Hepatocyte (in vitro differentiated cells): ENCODE measurements at regions not wholly inside any gene's neighbourhood (a gene's known extent, or its start where the extent isn't known, plus 50 kb on each side); places are given as distances from the start of the nearest gene placed in this dataset.

ENCODE experiments used
- DNase-seq: peaks from one replicate; pipeline ENCODE4 v3.0.0-alpha.2; 2016; ENCODE audit warnings: low spot score
- H2AFZ ChIP-seq: fragments of 200-600 bp; sonication (generic); 2 replicates; pipeline ENCODE4 v1.6.0; 2016; ENCODE audit warnings: antibody characterized with exemption, mild to moderate bottlenecking
- H3K27ac ChIP-seq: fragments of 200-600 bp; sonication (generic); 2 replicates; pipeline ENCODE4 v1.5.1; 2016; ENCODE audit warnings: mild to moderate bottlenecking
- H3K27me3 ChIP-seq: fragments of 200-600 bp; sonication (generic); 2 replicates; pipeline ENCODE4 v1.6.1; 2016
- H3K36me3 ChIP-seq: fragments of 200-600 bp; sonication (generic); replicated peaks from 2 replicates; pipeline ENCODE4 v1.5.1; 2016; ENCODE audit warnings: low read depth; ENCODE audit not compliant: insufficient read depth
- H3K4me1 ChIP-seq: fragments of 200-600 bp; sonication (generic); 2 replicates; pipeline ENCODE4 v1.5.1; 2016; ENCODE audit warnings: mild to moderate bottlenecking, moderate library complexity; ENCODE audit not compliant: insufficient read depth
- H3K4me2 ChIP-seq: fragments of 200-600 bp; sonication (generic); 2 replicates; pipeline ENCODE4 v1.6.0; 2016
- H3K4me3 ChIP-seq: fragments of 200-600 bp; sonication (generic); 2 replicates; pipeline ENCODE4 v1.5.1; 2016; ENCODE audit warnings: mild to moderate bottlenecking
- H3K79me2 ChIP-seq: fragments of 200-600 bp; sonication (generic); 2 replicates; pipeline ENCODE4 v1.6.0; 2017; ENCODE audit warnings: mild to moderate bottlenecking
- H3K9me2 ChIP-seq: fragments of 200-600 bp; sonication (generic); replicated peaks from 2 replicates; pipeline ENCODE4 v1.6.0; 2017; ENCODE audit warnings: mild to moderate bottlenecking; ENCODE audit not compliant: insufficient read depth
- H3K9me3 ChIP-seq: fragments of 200-600 bp; sonication (generic); 2 replicates; pipeline ENCODE4 v1.5.1; 2016; ENCODE audit warnings: low read depth, mild to moderate bottlenecking
- H4K20me1 ChIP-seq: fragments of 200-600 bp; sonication (generic); 2 replicates; pipeline ENCODE4 v1.6.0; 2016; ENCODE audit warnings: mild to moderate bottlenecking; ENCODE audit not compliant: insufficient read depth, poor library complexity, severe bottlenecking
- CTCF ChIP-seq: fragments of 200-600 bp; sonication (generic); IDR thresholded peaks from 2 replicates; pipeline ENCODE4 v1.5.1; 2016; ENCODE audit warnings: antibody characterized with exemption, mild to moderate bottlenecking; ENCODE audit not compliant: poor library complexity
- EZH2 ChIP-seq: fragments of 200-600 bp; sonication (generic); IDR thresholded peaks from 2 replicates; pipeline ENCODE4 v1.6.1; 2016; ENCODE audit warnings: antibody characterized with exemption, mild to moderate bottlenecking, borderline replicate concordance
- EZH2phosphoT487 ChIP-seq: fragments of 200-600 bp; sonication (generic); IDR thresholded peaks from one replicate; pipeline ENCODE4 v1.6.1; 2018; ENCODE audit warnings: antibody characterized with exemption, mild to moderate bottlenecking, low read depth, moderate library complexity; ENCODE audit not compliant: unreplicated experiment, severe bottlenecking
- WGBS: methylation state at CpG from one replicate; pipeline ENCODE4 v1.1.6; 2016; ENCODE audit warnings: low lambda C conversion rate; ENCODE audit errors: missing lambda C conversion rate; 5-methylcytosine and 5-hydroxymethylcytosine counted together

GRCh38 chr9:100670719-100671118 is 92.8 kb downstream of the CAVIN4 start:
- TF ChIP-seq CTCF = no peak
- no peak for TF ChIP-seq EZH2
- no peak for TF ChIP-seq EZH2phosphoT487
- Histone ChIP-seq H3K27ac (no peak overlapping the region), H3K4me1 (no peaks in the 10 kb centered on the region), H3K27me3 (no peaks in the 10 kb centered on the region), H3K4me3 (no peak overlapping the region), H3K9me3 (no peaks in the 10 kb centered on the region), H3K4me2 (no peak overlapping the region), H2AFZ (no peak overlapping the region), H3K9me2 (no peaks in the 10 kb centered on the region), H4K20me1 (no peaks in the 10 kb centered on the region), H3K36me3 (no peaks in the 10 kb centered on the region), H3K79me2 (no peaks in the 10 kb centered on the region)
- no peak for DNase-seq
- WGBS = 79% methylated on average over 2 of the region's 2 CpGs

- Histone ChIP-seq H3K4me2 (no peak overlapping the region), H4K20me1 (no peaks in the 10 kb centered on the region), H3K4me1 (no peaks in the 10 kb centered on the region), H3K79me2 (no peaks in the 10 kb centered on the region), H3K27ac (no peak overlapping the region), H3K27me3 (no peaks in the 10 kb centered on the region), H3K4me3 (no peak overlapping the region), H2AFZ (no peak overlapping the region), H3K9me2 (no peaks in the 10 kb centered on the region), H3K36me3 (no peaks in the 10 kb centered on the region), H3K9me3 (no peaks in the 10 kb centered on the region)
- DNase-seq = no peak
- no peak for TF ChIP-seq CTCF
- TF ChIP-seq EZH2 = no peak
- no peak for TF ChIP-seq EZH2phosphoT487
- WGBS = 70% methylated on average over 5 of the region's 5 CpGs
Observed at GRCh38 chr9:100671898-100672297, 94.0 kb downstream of the CAVIN4 start.

GRCh38 chr9:100673249-100673648 is 95.4 kb downstream of the CAVIN4 start:
- Histone ChIP-seq H3K9me3 (no peaks in the 10 kb centered on the region), H3K9me2 (no peaks in the 10 kb centered on the region), H3K4me3 (no peak overlapping the region), H3K4me1 (no peaks in the 10 kb centered on the region), H3K27me3 (no peaks in the 10 kb centered on the region), H2AFZ (no peak overlapping the region), H3K36me3 (no peaks in the 10 kb centered on the region), H4K20me1 (no peaks in the 10 kb centered on the region), H3K27ac (no peak overlapping the region), H3K79me2 (no peaks in the 10 kb centered on the region), H3K4me2 (no peak overlapping the region)
- DNase-seq = no peak
- 88% methylated on average over 2 of the region's 2 CpGs for WGBS
- no peak for TF ChIP-seq CTCF
- TF ChIP-seq EZH2phosphoT487 = no peak
- no peak for TF ChIP-seq EZH2
